ENCODE measurements at regions not wholly inside any gene's neighbourhood (a gene's known extent, or its start where the extent isn't known, plus 50 kb on each side); places are given as distances from the start of the nearest gene placed in this dataset.
A peak's percentile ranks its signal among the peaks of the same experiment; 100 is the strongest.

GRCh38 chr17:68753985-68754769, 153.0 kb upstream of the FAM20A start:
- no peak for TF ChIP-seq JUND (IDR thresholded peaks at IDR 0.05; ENCODE audit: low read depth)
- no peak for DNase-seq (ENCODE audit: low read depth in 1 of 2, low spot score in 1 of 2)
- in situ Hi-C loops (cut with HindIII; ENCODE audit: low pct_unique_long_range_greater_than_20kb, low sequenced_read_pairs) = no loop called here

GRCh38 chr17:68750208-68750562, 149.0 kb upstream of the FAM20A start:
- no peak for DNase-seq (ENCODE audit: low read depth in 1 of 2, low spot score in 1 of 2)
- no peak for TF ChIP-seq JUND (IDR thresholded peaks at IDR 0.05; ENCODE audit: low read depth)
- in situ Hi-C loops (cut with HindIII; ENCODE audit: low pct_unique_long_range_greater_than_20kb, low sequenced_read_pairs) = no loop called here

- in situ Hi-C loops (cut with HindIII; ENCODE audit: low pct_unique_long_range_greater_than_20kb, low sequenced_read_pairs) = no loop called here
- TF ChIP-seq JUND (IDR thresholded peaks at IDR 0.05; ENCODE audit: low read depth) = no peak
- DNase-seq (ENCODE audit: low read depth in 1 of 2, low spot score in 1 of 2) = peak in 1 of 2 experiments; percentile 31
These were observed 148.4 kb upstream of the FAM20A start for GRCh38 chr17:68749349-68750207.

- TF ChIP-seq JUND (IDR thresholded peaks at IDR 0.05; ENCODE audit: low read depth) = no peak
- in situ Hi-C loops (cut with HindIII; ENCODE audit: low pct_unique_long_range_greater_than_20kb, low sequenced_read_pairs) = no loop called here
These were observed 147.2 kb upstream of the FAM20A start for GRCh38 chr17:68748381-68748780.

GRCh38 chr17:68740555-68741447, 139.6 kb upstream of the FAM20A start:
- in situ Hi-C loops (cut with HindIII; ENCODE audit: low pct_unique_long_range_greater_than_20kb, low sequenced_read_pairs) = no loop called here
- peak in 1 of 2 experiments; percentile 30 for DNase-seq (ENCODE audit: low read depth in 1 of 2, low spot score in 1 of 2)

More at GRCh38 chr17:68748381-68748780, 147.2 kb upstream of the FAM20A start:
- no peak for DNase-seq (ENCODE audit: low read depth in 1 of 2, low spot score in 1 of 2)

GRCh38 chr17:68737761-68738443, 136.7 kb upstream of the FAM20A start:
- TF ChIP-seq JUND (IDR thresholded peaks at IDR 0.05; ENCODE audit: low read depth) = no peak
- in situ Hi-C loops (cut with HindIII; ENCODE audit: low pct_unique_long_range_greater_than_20kb, low sequenced_read_pairs) = no loop called here
- DNase-seq (ENCODE audit: low read depth in 1 of 2, low spot score in 1 of 2) = peak in 1 of 2 experiments; percentile 31

More at GRCh38 chr17:68740555-68741447, 139.6 kb upstream of the FAM20A start:
- no peak for TF ChIP-seq JUND (IDR thresholded peaks at IDR 0.05; ENCODE audit: low read depth)

- in situ Hi-C loops (cut with HindIII; ENCODE audit: low pct_unique_long_range_greater_than_20kb, low sequenced_read_pairs) = no loop called here
- TF ChIP-seq JUND (IDR thresholded peaks at IDR 0.05; ENCODE audit: low read depth) = no peak
- DNase-seq (ENCODE audit: low read depth in 1 of 2, low spot score in 1 of 2) = peak in 1 of 2 experiments; percentile 45
These were observed 133.8 kb upstream of the FAM20A start for GRCh38 chr17:68734931-68735330.

- DNase-seq (ENCODE audit: low read depth in 1 of 2, low spot score in 1 of 2) = no peak
- in situ Hi-C loops (cut with HindIII; ENCODE audit: low pct_unique_long_range_greater_than_20kb, low sequenced_read_pairs) = no loop called here
- no peak for TF ChIP-seq JUND (IDR thresholded peaks at IDR 0.05; ENCODE audit: low read depth)
These were observed 133.2 kb upstream of the FAM20A start for GRCh38 chr17:68734187-68734900.

GRCh38 chr17:68733241-68734176, 132.3 kb upstream of the FAM20A start:
- in situ Hi-C loops (cut with HindIII; ENCODE audit: low pct_unique_long_range_greater_than_20kb, low sequenced_read_pairs) = no loop called here
- no peak for TF ChIP-seq JUND (IDR thresholded peaks at IDR 0.05; ENCODE audit: low read depth)
- DNase-seq (ENCODE audit: low read depth in 1 of 2, low spot score in 1 of 2) = no peak

GRCh38 chr17:68732301-68732749, 131.2 kb upstream of the FAM20A start:
- TF ChIP-seq JUND (IDR thresholded peaks at IDR 0.05; ENCODE audit: low read depth) = no peak
- DNase-seq (ENCODE audit: low read depth in 1 of 2, low spot score in 1 of 2) = no peak
- in situ Hi-C loops (cut with HindIII; ENCODE audit: low pct_unique_long_range_greater_than_20kb, low sequenced_read_pairs) = no loop called here

All from T47D (cell line).